AG20443 (cell line): ENCODE measurements at regions not wholly inside any gene's neighbourhood (a gene's known extent, or its start where the extent isn't known, plus 50 kb on each side); places are given as distances from the start of the nearest gene placed in this dataset.
"Not testable (repeated sequence)": the region's sequence is repeated elsewhere in the genome, so short reads cannot be mapped to it uniquely, and the experiment has no call there.

Experiments used
- DNase-seq: peaks from one replicate; pipeline ENCODE4 v3.0.0; 2012; ENCODE audit warnings: low spot score, mixed read lengths

DNA sequence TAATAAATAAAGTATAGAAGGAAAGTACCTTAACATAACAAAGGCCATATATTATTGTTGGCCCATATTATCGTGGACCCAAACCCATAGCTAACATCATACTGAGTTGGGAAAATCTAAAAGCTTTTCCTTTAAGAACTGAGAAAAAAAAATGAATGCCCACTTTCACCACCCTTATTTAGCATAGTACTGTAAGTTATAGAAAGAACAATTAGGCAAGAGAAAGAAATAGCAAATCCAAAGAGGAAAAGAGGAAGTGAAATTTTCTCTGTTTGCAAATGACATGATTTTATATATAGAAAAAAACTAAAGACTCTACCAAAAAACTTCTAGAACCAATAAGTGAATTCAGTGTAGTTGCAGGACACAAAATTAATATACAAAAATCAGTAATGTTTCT, 1854.6 kb downstream of the PCDH7 start:
- DNase-seq = no peak

DNA sequence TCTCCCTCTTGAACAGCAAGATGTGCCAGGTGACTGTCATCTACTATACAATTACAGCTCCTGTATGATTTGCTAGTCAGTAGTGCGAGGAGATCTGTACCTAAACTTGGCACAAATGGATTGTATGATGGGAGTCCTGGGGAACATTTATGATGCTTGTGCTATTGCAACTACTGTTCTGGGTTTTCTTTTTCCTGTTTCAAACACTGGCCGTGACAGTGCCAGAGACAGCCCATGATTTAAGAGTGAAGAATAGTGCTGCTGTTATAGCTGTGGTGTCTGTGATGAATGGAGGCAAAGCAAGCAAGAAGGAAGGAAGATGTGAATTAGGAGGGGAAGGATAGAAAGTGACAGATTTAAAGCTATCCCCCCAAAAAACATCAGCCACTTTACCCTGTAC, 1868.9 kb downstream of the PCDH7 start:
- no peak for DNase-seq

DNA sequence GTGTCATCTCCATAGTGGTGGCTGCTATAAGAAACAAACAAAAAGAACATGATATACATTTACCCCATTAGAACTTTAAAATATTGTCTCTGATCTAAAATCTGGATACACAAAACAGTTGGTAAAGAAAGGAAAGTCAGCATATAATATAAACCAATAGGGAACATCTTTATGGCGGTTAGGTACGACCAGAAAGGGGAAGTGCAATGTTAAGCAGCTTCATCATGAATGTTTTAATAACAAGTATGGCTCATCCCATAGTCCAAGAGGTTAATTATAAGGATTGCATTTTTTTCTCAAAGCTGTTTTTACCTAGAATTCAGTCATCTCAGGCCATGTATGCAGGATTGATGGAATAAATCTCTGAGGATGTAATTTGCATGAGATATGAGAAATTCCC, 1869.7 kb downstream of the PCDH7 start:
- no peak for DNase-seq

DNA sequence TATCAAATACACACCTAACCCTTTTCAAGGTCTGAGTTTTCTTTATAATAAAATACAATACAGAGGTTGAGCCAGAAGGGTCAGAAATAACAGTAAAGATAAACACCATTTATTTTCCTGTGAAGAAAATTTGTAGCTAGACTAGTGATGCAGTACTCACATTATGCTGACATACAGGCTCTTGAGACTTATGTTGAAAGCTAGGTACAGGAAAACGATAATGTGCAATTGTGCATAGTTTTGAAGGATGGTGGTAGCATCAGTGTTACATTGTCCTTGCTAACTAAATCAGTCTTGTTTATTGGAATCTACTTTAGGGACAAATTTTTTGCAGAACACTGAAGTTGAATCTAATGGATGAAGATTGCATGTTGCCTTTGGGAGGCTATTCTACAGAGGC, 1877.2 kb downstream of the PCDH7 start:
- DNase-seq = no peak

DNA sequence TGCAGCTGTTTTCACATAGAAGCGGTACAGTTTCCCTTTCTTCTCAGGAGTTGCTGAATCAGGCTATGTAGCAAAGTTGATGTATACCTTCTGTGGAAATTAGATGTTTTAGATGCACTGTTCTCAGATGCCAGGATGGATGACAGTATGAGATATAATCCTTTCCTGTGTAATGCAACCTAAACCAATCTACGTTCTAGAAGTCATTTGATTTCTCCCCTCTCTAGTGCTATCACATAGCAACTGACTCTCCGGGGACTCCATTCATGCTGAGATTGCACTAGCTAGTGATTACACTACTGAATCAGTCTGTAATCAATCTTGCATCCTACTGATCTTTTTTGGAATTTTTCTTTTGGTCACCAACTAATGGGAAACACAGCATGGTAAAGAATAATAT, 1881.7 kb downstream of the PCDH7 start:
- no peak for DNase-seq

DNA sequence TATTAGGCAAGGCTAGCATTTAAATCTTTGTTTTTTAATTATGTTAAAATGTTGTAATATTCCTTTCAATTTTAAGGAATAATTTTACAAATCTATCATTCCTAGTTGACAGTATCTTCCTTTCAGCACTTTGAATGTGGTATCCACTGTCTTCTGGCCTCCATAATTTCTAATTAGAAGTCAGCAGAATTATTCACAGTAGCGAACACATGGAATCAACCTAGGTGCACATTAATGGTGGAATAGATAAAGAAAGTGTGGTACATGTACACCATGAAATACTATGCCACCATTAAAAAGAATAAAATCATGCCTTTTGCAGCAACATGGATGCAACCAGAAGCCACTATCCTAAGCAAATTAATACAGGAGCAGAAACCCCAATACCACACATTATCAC, 1887.8 kb downstream of the PCDH7 start:
- DNase-seq = no peak

DNA sequence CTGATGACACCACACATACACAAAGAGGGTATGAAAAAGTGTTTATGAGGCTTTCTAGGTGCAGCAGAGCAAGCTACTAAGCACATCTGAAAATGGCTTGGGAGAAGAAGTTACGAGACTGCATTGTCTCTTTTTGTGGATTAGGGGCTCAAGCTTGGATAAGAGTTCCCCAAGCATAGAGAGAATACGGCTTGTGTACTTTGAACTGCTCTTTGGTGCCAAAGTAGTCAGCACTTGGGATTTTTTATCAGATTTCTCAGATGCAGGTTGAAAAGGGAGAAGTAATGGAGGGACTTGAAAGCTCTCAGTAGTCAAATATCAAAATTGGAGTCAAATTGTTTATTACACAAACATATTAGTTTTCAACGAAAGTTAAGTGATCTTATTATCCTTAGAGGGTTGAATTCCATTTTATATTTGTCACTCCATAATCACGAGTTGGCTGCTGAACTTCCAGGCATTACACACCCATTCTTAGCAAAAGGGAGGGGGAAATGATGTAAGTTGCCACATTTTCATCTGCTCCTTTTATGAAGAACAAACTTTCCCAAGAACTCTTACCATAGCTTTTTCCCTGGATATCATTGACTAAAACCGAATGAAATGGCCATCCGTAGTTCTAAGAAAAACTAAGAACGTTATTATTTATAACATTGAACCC, 1904.9 kb downstream of the PCDH7 start:
- no peak for DNase-seq

DNA sequence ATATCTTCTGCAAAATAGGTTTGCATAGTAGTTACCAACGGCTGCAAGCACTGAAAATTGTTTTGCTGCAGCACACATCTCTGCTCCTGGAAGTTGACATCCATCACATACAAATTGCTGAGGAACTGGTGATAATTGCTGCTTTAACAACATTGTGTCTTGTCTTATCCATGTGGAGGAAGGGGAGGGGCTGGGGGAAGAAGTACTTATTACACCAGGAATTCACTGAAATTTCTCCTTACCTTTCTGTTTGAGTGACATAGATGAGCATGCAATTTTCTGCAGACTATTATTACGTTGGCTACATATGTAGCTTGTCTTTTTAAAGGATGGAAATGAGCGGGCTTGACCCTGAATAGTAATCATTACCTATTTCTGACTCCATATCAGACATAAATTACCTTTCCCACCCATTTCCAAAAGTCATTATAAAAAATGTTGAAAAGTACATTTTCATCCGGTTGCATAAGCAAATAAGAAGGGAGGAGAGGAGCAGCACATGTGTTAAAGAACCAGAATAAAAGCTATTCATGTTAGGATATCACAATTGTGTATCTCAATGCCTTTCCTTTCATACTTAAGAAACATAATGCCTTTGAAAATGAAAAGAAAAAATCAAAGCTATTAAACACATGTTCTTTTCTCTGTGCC, 1905.6 kb downstream of the PCDH7 start:
- DNase-seq = no peak

DNA sequence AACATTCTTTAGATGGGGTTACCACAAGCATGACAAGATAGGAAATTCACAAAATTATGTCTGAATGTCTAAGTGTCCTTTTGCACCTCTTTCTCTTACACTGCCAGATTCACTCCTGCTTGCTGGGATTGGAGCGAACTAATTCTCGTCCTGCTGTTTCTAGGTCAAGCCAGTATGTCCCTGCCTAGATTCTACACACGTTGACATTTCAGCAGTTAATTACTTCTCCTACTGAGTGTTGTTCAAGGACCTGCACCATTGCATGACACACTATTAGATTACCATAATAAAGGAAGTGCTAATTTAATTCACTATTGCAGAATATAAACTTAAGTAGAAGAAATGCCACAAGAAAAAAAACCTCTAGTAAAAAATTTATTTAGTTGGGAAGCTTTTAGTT, 1911.7 kb downstream of the PCDH7 start:
- no peak for DNase-seq

DNA sequence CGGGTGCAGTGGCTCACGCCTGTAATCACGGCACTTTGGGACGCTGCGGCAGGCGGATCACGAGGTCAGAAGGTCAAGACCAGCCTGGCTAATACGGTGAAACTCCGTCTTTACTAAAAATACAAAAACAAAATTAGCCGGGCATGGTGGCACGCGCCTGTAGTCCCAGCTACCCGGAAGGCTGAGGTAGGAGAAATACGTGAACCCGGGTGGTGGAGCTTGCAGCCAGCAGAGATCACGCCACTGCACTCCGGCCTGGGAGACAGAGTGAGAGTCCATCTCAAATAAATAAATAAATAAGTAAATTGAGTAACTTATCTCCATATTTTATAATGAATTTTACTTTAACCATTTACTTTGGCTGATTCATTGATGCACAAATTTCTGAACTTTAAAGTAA, 1913.3 kb downstream of the PCDH7 start:
- no peak for DNase-seq

DNA sequence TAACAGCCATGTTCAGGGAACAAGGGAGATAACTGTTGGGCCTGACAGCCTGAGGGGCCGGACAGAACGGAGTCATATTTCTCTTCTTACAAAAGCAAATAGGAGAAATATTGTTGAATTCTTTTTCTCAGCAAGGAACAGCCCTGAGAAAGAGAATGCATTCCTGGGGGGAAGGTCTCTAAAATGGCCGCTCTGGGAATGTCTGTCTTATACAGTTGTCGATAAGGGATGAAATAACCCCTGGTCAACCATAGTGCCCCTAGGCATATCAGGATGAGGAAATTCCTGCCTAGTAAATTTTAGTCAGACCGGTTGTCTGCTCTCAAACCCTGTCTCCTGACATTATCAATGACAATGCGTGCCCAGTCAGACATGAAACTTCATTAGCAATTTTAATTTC, 1925.5 kb downstream of the PCDH7 start:
- DNase-seq = no peak

DNA sequence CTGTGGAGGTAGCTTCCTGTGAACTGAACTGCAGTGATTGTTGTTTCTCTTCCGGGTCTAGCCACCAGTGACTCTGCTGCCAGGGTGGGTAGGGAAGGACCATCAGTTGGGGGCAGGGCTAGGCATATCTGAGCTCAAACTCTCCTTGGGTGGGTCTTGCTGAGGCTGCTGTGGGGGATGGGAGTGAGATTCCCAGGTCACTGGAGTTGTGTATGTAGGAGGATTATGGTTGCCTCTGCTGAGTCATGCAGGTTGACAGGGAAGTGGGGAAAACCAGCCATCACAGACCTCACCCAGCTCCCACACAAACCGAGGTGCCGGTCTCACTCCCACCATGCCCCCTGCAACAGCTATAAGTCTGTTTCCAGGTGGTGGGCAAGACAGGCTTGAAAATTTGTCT, 1937.8 kb downstream of the PCDH7 start:
- DNase-seq = no peak

DNA sequence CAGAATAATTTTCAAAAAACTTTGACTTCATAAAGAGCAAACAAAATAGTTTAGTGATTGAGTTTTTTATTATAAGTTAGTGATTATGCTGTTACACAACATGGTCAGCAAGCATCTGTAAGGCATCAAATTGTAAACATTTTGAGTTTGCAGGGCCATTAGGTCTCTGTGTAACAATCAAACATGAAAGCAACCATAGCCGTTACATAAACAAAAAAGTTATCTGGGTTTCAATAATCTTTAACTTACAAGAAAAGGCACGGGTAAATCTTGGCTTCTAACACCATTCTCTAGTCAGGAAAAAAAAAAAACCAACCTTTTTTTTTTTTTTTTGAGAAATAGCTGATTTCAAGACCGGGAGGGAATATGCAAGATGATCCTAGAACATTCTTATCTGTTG, 1941.1 kb downstream of the PCDH7 start:
- no peak for DNase-seq

DNA sequence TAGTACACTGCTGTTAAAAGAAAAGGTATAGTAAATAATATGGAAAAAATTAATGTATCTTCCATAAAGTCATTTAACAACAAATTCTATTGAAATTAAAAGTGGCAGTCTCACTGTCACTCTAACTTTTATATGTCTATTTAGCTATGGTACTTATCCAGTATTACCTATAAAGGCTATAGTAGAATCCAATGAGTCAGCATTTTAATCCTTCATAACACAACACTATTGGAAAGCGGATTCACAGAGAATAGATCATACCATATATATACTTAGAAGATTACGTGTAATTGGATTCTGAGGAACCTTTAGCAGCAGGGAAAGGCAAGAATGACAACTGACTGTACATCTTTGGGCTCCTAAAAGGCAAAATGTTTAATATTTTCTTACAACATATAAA, 1942.6 kb downstream of the PCDH7 start:
- no peak for DNase-seq

DNA sequence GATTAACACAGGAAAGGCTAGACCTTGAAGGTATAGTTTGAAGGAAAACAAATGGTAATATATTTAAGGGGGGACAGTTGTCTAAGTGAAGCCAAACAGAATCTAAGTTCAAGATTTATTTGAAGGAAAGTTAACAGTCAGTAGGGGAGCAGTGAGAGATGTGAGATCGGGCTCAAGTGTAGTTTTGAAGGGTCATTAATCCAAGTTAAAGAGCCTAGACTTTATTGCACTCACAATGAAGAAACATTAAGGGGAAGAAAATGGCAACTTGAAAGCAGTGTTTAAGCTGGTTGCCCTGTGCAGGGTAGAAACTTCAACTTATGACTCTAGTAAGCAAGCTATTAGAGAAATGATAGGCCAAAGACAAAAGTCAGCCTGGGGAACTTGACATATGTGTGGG, 1952.2 kb downstream of the PCDH7 start:
- no peak for DNase-seq

DNA sequence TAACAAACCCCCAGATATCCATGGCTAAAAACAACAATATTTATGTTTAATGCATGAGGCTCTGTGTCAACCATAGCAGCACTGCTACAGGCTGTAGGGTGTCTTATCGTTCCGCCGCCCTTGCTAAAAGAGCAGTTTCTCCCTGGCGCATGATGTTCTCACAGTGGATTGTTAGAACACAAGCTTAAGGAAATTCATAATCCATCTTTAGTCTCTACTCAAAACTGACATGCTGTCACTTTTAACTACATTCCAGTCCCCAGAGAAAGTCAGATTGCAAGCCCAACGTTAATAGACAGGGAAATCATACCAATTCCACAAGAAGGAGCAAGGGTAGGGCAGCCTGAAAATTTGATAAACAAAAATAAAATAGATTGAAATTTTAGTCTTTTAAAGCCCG, 1960.8 kb downstream of the PCDH7 start:
- DNase-seq = no peak

DNA sequence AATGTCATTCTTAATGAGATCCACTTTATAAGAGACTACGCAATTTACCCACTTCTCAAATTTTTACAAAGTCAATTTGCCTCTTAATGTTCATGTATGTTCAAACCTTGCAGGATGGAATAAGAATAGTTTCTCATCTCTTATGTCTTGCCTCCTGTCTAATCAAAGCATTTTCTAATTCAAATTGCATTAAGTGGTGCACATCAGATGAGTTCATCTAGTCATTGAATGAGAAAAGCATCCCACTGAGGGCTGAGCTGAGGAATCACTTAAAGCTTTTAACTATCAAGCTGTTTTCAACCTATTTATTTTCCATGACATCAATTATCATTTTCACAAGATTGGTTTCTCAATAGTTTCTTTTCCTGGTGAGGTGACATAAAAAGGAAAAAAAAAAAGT, 1964.0 kb downstream of the PCDH7 start:
- DNase-seq = no peak

DNA sequence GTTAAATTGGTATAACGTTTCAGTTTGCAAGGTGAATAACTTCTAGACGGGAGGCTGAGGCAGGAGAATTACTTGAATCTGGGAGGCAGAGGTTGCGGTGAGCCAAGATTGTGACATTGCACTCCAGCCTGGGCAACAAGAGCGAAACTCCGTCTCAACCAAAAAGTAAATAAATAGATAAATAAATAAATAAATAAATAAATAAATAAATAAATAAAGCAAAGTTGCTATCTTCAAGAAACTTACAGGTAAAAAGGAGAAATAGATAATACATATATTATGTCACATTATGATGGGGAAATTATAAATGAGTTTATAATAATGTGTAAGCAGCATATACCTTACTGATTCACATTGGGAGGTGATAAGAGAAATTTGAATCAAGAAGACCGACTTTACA, 1966.0 kb downstream of the PCDH7 start:
- no peak for DNase-seq

DNA sequence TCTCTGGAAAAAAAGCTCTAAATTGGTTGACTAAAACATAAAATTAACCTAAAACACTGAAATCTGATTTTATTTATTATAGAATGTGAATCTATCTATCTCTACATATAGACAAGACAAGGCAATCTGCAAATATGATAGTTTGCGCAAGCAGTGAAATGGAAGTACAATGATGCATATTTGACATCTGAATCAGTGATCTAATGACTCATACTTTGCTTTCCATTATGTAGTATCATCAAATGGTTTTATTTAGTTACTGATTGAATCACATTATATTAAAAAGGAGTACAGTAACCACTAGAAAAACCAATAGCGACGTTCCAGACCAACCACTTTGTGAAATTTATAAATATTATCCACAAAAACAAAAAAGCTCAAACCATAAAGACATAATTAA, 1969.3 kb downstream of the PCDH7 start:
- DNase-seq = no peak

DNA sequence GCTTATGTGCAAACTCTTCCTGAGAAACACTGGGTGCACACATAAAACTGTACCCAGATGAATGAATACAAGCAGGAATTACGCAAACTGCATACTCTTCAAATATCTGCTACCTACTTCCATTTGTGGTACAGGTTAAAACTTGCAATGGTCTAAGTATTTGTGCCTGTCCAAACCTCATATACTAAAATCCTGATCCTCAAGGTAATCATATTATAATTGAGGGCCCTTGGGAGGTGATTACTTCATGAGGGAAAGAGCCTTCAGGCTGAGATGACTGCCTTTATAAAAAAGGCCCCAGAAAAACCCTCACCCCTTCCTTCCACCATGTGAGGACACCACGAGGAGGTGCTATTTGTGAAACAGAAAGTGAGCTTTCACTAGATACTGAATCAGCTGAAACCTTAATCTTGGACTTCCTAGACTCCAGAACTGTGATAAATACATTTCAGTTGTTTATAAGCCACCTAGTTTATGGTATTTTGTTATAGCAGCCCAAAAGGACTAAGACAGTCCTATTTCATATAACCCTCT, 1977.2 kb downstream of the PCDH7 start:
- no peak for DNase-seq

DNA sequence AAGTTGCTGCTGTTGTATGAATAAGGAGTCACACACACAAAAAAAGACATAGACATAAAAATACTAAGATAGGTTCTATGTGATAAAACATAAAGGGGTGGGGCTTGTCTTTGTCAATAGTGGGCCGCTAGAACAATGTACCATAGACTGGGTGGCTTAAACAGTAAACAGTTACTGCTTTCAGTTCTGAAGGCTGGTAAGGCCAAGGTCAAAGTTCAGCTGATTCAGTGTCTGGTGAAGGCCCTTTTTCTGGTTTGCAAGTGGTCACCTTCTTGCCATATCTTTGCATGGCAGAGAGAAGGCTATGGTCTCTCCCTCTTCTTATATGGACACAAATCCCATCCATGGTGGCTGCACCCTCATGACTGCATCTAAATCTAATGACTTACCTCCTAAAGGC, 1980.7 kb downstream of the PCDH7 start:
- no peak for DNase-seq

DNA sequence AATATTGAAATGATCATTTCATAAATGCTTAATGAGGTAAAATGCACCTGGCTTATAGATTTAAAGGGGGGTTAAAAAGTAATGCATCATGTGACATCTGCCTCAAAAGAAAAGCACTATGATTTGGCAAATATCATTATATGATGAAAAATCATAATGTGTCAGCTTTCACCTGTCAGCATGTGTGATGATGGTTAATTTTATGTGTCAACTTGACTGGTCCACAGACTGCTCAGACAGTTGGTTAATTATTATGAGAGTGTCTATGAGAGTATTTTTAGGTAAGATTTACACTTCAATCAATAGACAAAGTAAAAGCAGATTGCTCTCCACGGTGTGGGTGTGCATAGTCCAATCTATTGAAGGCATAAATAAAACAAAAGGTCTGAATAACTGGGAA, 1986.7 kb downstream of the PCDH7 start:
- no peak for DNase-seq

DNA sequence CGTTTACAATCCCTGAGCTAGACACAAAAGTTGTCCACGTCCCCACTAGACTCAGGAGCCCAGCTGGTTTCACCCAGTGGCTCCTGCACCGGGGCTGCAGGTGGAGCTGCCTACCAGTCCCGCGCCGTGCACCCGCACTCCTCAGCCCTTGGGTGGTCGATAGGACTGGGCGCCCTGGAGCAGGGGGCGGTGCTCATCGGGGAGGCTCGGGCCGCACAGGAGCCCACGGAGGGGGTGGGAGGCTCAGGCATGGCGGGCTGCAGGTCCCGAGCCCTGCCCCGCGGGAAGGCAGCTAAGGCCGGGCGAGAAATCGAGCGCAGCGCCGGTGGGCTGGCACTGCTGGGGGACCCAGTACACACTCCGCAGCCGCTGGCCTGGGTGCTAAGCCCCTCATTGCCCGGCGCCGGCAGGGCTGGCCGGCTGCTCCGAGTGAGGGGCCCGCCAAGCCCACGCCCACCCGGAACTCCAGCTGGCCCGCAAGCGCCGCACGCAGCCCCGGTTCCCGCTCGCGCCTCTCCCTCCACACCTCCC, 1996.0 kb downstream of the PCDH7 start:
- DNase-seq = not testable (repeated sequence)
